Retinal pigment epithelial cell (primary cell): ENCODE measurements at regions not wholly inside any gene's neighbourhood (a gene's known extent, or its start where the extent isn't known, plus 50 kb on each side); places are given as distances from the start of the nearest gene placed in this dataset.

Experiments
- DNase-seq: peaks from one replicate; pipeline ENCODE4 v3.0.0-alpha.2; 2010; ENCODE audit warnings: low read depth
- H3K4me3 ChIP-seq: 2 replicates; pipeline ENCODE4 v1.5.1; 2011; ENCODE audit warnings: mild to moderate bottlenecking, low read length, control low read depth, moderate library complexity
- CTCF ChIP-seq: conservative IDR thresholded peaks from 2 replicates; pipeline ENCODE4 v1.5.1; 2011; ENCODE audit warnings: low read depth, low read length, control low read depth, inconsistent platforms

GRCh38 chr3:139239550-139239949 is 104.3 kb upstream of the MRPS22 start:
- no peak overlapping the region for H3K4me3 ChIP-seq
- no peak for TF ChIP-seq CTCF
- DNase-seq: no peak

GRCh38 chr3:139241783-139242182 is 102.0 kb upstream of the MRPS22 start:
- DNase-seq: no peak
- no peak overlapping the region for H3K4me3 ChIP-seq
- TF ChIP-seq CTCF: no peak

- TF ChIP-seq CTCF: no peak
- no peak overlapping the region for H3K4me3 ChIP-seq
- no peak for DNase-seq
Observed at GRCh38 chr3:139243710-139244109, 100.1 kb upstream of the MRPS22 start.

- no peak for DNase-seq
- H3K4me3 ChIP-seq: no peak overlapping the region
- no peak for TF ChIP-seq CTCF
Observed at GRCh38 chr3:139248593-139249255, 95.1 kb upstream of the MRPS22 start.

- H3K4me3 ChIP-seq: no peak overlapping the region
- no peak for TF ChIP-seq CTCF
- no peak for DNase-seq
Observed at GRCh38 chr3:139251529-139251928, 92.3 kb upstream of the MRPS22 start.

GRCh38 chr3:139252719-139253118 is 91.1 kb upstream of the MRPS22 start:
- no peak overlapping the region for H3K4me3 ChIP-seq
- DNase-seq: no peak
- no peak for TF ChIP-seq CTCF

- DNase-seq: no peak
- TF ChIP-seq CTCF: no peak
Observed at GRCh38 chr3:139258276-139258675, 85.5 kb upstream of the MRPS22 start.

More at GRCh38 chr3:139258276-139258675, 85.5 kb upstream of the MRPS22 start:
- H3K4me3 ChIP-seq: no peak overlapping the region
